PC-3 (cell line): ENCODE measurements at regions not wholly inside any gene's neighbourhood (a gene's known extent, or its start where the extent isn't known, plus 50 kb on each side); places are given as distances from the start of the nearest gene placed in this dataset.

ENCODE experiments used
- EZH2 ChIP-seq: fragments of 300-600 bp; sonication (generic); IDR thresholded peaks from one replicate; pipeline ENCODE4 v1.6.1; 2017; ENCODE audit warnings: antibody characterized with exemption, mild to moderate bottlenecking, low read length; ENCODE audit not compliant: unreplicated experiment
- TF ChIP-seq, protein P1 (sequence below): fragments of 300-600 bp; sonication (generic); conservative IDR thresholded peaks from 2 replicates; pipeline ENCODE4 v1.5.1; 2017; ENCODE audit warnings: antibody characterized with exemption, low read depth, mild to moderate bottlenecking, low read length

DNA sequence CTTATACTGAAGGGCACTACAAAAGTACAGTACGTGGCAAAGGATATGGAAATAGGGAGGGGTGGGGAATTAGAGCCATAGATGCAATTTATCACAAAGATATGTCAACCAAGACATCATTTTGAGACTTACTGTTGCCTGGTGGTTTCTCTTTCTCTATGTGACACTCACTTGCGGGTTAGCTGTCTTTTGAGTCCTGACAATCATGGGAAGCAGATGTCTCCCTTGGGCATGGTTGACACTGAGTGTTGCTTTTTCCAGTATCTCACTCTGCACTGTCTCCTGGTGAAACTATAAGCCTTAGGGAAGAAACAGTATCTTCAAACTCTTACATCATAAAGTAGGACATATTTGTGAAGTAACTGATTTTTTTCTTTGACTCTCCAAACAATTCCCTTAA is 383.5 kb upstream of the LCORL start:
- TF ChIP-seq, protein P1, sequence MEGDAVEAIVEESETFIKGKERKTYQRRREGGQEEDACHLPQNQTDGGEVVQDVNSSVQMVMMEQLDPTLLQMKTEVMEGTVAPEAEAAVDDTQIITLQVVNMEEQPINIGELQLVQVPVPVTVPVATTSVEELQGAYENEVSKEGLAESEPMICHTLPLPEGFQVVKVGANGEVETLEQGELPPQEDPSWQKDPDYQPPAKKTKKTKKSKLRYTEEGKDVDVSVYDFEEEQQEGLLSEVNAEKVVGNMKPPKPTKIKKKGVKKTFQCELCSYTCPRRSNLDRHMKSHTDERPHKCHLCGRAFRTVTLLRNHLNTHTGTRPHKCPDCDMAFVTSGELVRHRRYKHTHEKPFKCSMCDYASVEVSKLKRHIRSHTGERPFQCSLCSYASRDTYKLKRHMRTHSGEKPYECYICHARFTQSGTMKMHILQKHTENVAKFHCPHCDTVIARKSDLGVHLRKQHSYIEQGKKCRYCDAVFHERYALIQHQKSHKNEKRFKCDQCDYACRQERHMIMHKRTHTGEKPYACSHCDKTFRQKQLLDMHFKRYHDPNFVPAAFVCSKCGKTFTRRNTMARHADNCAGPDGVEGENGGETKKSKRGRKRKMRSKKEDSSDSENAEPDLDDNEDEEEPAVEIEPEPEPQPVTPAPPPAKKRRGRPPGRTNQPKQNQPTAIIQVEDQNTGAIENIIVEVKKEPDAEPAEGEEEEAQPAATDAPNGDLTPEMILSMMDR, result no peak
- no peak for TF ChIP-seq EZH2
